Ovary (tissue), 7 donors: ENCODE measurements at regions not wholly inside any gene's neighbourhood (a gene's known extent, or its start where the extent isn't known, plus 50 kb on each side); places are given as distances from the start of the nearest gene placed in this dataset.
"Not testable (repeated sequence)": the region's sequence is repeated elsewhere in the genome, so short reads cannot be mapped to it uniquely, and the experiment has no call there.

Experiments
- DNase-seq, 5 donors: peaks; one replicate each; pipeline ENCODE4 v3.0.0-alpha.2; 2019 to 2020
- H3K27ac ChIP-seq, 2 donors: fragments of 200-600 bp; one replicate each; pipeline versions ENCODE4 v1.5.1 to v1.8.0; 2019 to 2022
- H3K27me3 ChIP-seq: fragments of 200-600 bp; one replicate; pipeline ENCODE4 v1.8.0; 2022
- H3K36me3 ChIP-seq: fragments of 200-600 bp; sonication (generic); one replicate; pipeline ENCODE4 v1.5.1; 2019
- H3K4me1 ChIP-seq: one replicate; pipeline ENCODE4 v1.8.1; 2013; ENCODE audit warnings: mild to moderate bottlenecking, moderate library complexity; ENCODE audit not compliant: insufficient read depth
- H3K4me3 ChIP-seq: fragments of 200-600 bp; sonication (generic); one replicate; pipeline ENCODE4 v1.5.1; 2017
- H3K9me3 ChIP-seq, 2 donors: fragments of 200-600 bp in 1 of 2; sonication (generic) in 1 of 2; one replicate each; pipeline versions ENCODE4 v1.5.1 to v1.8.1; 2013 to 2019; ENCODE audit warnings: mild to moderate bottlenecking in 1 of 2, moderate library complexity in 1 of 2
- EP300 ChIP-seq: sonication (generic); formaldehyde crosslinking; IDR thresholded peaks from one replicate; pipeline ENCODE4 v1.6.1; 2017; ENCODE audit warnings: antibody characterized with exemption
- POLR2A ChIP-seq: fragments of 450-650 bp; IDR thresholded peaks from one replicate; pipeline ENCODE4 v1.6.1; 2017; ENCODE audit warnings: antibody characterized with exemption, mild to moderate bottlenecking, moderate library complexity
- WGBS, 3 donors: extraction: QIAGEN DNeasy Blood & Tissue Kit in 1 of 3; methylation state at CpG; one replicate each; pipeline versions ENCODE4 v1.1.5 to v1.1.7; 2013 to 2017; 5-methylcytosine and 5-hydroxymethylcytosine counted together
- intact Hi-C, 4 donors: fragments of 100-400 bp; cut with DNase I; formaldehyde crosslinking; loops; one replicate each; pipeline versions ENCODE4 v1.11.0 to v1.15.1; 2022 to 2023
- TF ChIP-seq, protein P1 (sequence below), 3 donors: fragments of 450-650 bp in 2 of 3; fragments of 200-600 bp in 1 of 3; IDR thresholded peaks; one replicate each; pipeline versions ENCODE4 v1.5.1 to v1.8.0; 2016 to 2022; ENCODE audit warnings: antibody characterized with exemption in 3 of 3, mild to moderate bottlenecking in 1 of 3
- donor health status: DM: no; HTN: no; CAD: no; lungs with moderate emphysema.
- donor health status: DM: no; HTN: no; CAD: no.
- donor health status: Bipolar disorder and iron deficiency.
- donor health status: DM: no; HTN: no; CAD: no.
- donor health status: DM: yes; HTN: yes; CAD: no.

- no peak overlapping the region for H3K4me3 ChIP-seq
- 78 to 80% (median 79%) methylated on average over 2 of the region's 2 CpGs for WGBS, 3 donors
- DNase-seq = no peak
- TF ChIP-seq, protein P1, sequence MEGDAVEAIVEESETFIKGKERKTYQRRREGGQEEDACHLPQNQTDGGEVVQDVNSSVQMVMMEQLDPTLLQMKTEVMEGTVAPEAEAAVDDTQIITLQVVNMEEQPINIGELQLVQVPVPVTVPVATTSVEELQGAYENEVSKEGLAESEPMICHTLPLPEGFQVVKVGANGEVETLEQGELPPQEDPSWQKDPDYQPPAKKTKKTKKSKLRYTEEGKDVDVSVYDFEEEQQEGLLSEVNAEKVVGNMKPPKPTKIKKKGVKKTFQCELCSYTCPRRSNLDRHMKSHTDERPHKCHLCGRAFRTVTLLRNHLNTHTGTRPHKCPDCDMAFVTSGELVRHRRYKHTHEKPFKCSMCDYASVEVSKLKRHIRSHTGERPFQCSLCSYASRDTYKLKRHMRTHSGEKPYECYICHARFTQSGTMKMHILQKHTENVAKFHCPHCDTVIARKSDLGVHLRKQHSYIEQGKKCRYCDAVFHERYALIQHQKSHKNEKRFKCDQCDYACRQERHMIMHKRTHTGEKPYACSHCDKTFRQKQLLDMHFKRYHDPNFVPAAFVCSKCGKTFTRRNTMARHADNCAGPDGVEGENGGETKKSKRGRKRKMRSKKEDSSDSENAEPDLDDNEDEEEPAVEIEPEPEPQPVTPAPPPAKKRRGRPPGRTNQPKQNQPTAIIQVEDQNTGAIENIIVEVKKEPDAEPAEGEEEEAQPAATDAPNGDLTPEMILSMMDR (IDR thresholded peaks at IDR 0.05) = no peak
- no peak for TF ChIP-seq POLR2A
- no peak for TF ChIP-seq EP300
- H3K4me1 ChIP-seq = no peaks in the 10 kb centered on the region
- no peaks in the 10 kb centered on the region for H3K27me3 ChIP-seq
- H3K36me3 ChIP-seq = no peaks in the 10 kb centered on the region
- H3K27ac ChIP-seq = no peak overlapping the region
- intact Hi-C loops = no loop called here
- H3K9me3 ChIP-seq = no peaks in the 10 kb centered on the region
Measured at GRCh38 chr5:124614836-124615385, 131.5 kb downstream of the ZNF608 start.

DNA sequence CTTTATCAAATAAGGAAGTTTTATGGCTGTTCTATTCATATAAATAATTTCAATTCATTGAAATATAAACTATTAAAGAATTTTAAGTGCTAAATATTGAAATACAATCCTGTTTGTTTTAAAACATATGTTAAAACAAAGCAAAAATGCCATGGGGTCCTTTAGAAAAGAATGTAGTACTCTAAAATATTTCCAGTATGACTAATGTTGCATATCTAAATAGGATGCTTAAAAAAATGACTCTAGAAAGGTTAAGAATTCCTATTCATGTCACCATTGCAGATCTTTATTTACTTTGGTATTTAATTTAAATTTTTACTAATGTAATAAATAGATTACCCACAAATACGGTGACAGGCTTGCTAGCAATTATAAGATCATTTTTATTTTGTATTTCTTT lies 132.3 kb downstream of the ZNF608 start:
- Histone ChIP-seq H3K36me3 (no peaks in the 10 kb centered on the region), H3K4me1 (no peaks in the 10 kb centered on the region), H3K27me3 (no peaks in the 10 kb centered on the region), H3K4me3 (no peak overlapping the region), H3K9me3 (no peaks in the 10 kb centered on the region), H3K27ac (no peak overlapping the region)
- 0 to 69% (median 21%) methylated on average over 1 of the region's 1 CpG for WGBS, 3 donors
- intact Hi-C loops = no loop called here
- DNase-seq = no peak
- TF ChIP-seq EP300 (no peak), POLR2A (no peak)
- TF ChIP-seq, protein P1 (IDR thresholded peaks at IDR 0.05) = no peak

DNA sequence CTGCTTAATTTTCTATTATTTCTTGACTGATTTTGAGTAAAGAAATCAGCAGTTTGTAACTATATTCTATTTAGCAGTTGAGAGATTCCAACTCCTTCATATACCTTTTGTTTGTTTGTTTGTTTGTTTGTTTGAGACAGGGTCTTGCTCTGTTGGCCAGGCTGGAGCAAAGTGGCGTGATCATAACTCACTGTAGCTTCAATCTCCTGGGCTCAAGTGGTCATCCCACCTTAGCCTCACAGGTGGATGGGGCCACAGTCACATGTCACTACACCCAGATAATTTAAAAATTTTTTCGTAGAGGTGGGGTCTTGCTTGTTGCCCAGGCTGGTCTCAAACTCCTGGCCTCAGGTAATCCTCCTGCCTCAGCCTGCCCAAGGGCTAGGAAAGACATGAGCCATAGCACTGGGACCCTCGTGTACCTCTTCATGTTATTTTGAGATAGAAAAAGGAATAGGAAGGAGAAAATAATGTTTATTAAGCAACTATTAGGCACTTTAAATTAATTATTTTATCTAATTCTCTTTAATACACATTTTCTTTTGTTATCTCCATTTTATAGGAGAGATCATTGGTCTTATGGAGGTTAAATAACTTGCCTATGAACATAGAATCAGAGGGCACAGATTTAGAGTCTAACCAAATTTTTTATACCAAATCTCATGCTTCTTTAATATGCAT lies 133.0 kb downstream of the ZNF608 start:
- TF ChIP-seq, protein P1 (IDR thresholded peaks at IDR 0.05) = no peak
- no peak for TF ChIP-seq EP300
- intact Hi-C loops = no loop called here
- H3K4me1 ChIP-seq = no peaks in the 10 kb centered on the region
- no peaks in the 10 kb centered on the region for H3K36me3 ChIP-seq
- H3K27me3 ChIP-seq = no peaks in the 10 kb centered on the region
- no peaks in the 10 kb centered on the region for H3K9me3 ChIP-seq
- no peak overlapping the region for H3K4me3 ChIP-seq
- H3K27ac ChIP-seq = no peak overlapping the region
- WGBS, 3 donors = 90 to 93% (median 93%) methylated on average over 3 of the region's 3 CpGs
- no peak for DNase-seq

DNA sequence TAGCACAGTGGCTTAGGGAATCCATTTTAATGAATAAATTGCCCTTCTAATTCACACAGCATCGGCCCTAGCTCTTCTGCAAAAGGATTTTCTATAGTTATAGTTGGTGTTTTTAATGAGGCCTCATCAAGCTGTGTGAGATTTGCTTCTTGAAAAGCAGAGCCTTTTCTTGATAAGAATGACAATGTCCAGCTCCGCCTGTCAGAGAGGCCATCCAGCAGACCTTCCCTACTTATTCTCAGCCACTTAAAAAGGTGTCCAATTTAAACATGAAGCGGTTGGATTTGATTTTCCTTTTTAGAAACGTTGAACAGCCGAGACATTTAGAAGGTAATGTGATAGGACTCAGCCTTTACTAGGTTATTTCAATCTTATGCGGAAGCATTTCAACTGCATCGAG lies 134.4 kb downstream of the ZNF608 start:
- Histone ChIP-seq H3K27me3 (no peaks in the 10 kb centered on the region), H3K4me3 (no peak overlapping the region), H3K27ac (no peak overlapping the region), H3K4me1 (no peaks in the 10 kb centered on the region), H3K36me3 (no peaks in the 10 kb centered on the region), H3K9me3 (no peaks in the 10 kb centered on the region)
- no peak for DNase-seq
- intact Hi-C loops = no loop called here
- no peak for TF ChIP-seq POLR2A
- TF ChIP-seq, protein P1 (IDR thresholded peaks at IDR 0.05) = no peak
- no peak for TF ChIP-seq EP300
- WGBS, 3 donors = 62 to 79% (median 73%) methylated on average over 7 of the region's 7 CpGs

DNA sequence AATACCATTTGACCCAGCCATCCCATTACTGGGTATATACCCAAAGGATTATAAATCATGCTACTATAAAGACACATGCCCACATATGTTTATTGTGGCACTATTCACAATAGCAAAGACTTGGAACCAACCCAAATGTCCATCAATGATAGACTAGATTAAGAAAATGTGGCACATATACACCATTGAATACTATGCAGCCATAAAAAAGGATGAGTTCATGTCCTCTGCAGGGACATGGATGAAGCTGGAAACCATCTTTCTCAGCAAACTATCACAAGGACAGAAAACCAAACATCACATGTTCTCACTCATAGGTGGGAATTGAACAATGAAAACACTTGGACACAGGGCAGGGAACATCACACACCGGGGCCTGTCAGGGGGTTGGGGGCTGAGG lies 135.2 kb downstream of the ZNF608 start:
- H3K36me3 ChIP-seq, H3K27me3 ChIP-seq, DNase-seq, H3K4me3 ChIP-seq, H3K4me1 ChIP-seq, H3K27ac ChIP-seq, H3K9me3 ChIP-seq, intact Hi-C loops: not testable (repeated sequence)
- WGBS, 3 donors = 97 to 100% (median 98%) methylated on average over 1 of the region's 1 CpG

DNA sequence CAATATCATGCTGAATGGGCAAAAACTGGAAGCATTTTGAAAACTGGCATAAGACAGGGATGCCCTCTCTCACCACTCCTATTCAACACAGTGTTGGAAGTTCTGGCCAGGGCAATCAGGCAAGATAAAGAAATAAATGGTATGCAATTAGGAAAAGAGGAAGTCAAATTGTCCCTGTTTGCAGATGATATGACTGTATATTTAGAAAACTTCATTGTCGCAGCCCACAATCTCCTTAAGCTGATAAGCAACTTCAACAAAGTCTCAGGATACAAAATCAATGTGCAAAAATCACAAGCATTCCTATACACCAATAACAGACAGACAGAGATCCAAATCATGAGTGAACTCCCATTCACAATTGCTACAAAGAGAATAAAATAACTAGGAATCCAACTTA lies 136.8 kb downstream of the ZNF608 start:
- intact Hi-C loops, H3K4me1 ChIP-seq, DNase-seq, H3K4me3 ChIP-seq, H3K9me3 ChIP-seq, H3K27ac ChIP-seq, H3K36me3 ChIP-seq, H3K27me3 ChIP-seq: not testable (repeated sequence)
- WGBS, 3 donors = 69 to 86% (median 85%) methylated on average over 1 of the region's 1 CpG
